ENCODE measurements at regions not wholly inside any gene's neighbourhood (a gene's known extent, or its start where the extent isn't known, plus 50 kb on each side); places are given as distances from the start of the nearest gene placed in this dataset.
"Not testable (repeated sequence)": the region's sequence is repeated elsewhere in the genome, so short reads cannot be mapped to it uniquely, and the experiment has no call there.

- no peak for TF ChIP-seq CTCF (IDR thresholded peaks at IDR 0.05; ENCODE audit: low read depth, low read length, missing control alignments)
- Histone ChIP-seq H3K36me3 (replicated peaks) (no peaks in the 10 kb centered on the region), H3K27me3 (replicated peaks) (no peaks in the 10 kb centered on the region), H3K4me3 (ENCODE audit: low read depth, low read length) (no peak overlapping the region), H3K27ac (no peak overlapping the region)
- in situ Hi-C loops (cut with HindIII; ENCODE audit: low pct_ligation_motif_present, low sequenced_read_pairs) = no loop called here
- DNase-seq = no peak
Measured at GRCh38 chr1:99371413-99371812, 107.1 kb downstream of the PLPPR4 start.

DNA sequence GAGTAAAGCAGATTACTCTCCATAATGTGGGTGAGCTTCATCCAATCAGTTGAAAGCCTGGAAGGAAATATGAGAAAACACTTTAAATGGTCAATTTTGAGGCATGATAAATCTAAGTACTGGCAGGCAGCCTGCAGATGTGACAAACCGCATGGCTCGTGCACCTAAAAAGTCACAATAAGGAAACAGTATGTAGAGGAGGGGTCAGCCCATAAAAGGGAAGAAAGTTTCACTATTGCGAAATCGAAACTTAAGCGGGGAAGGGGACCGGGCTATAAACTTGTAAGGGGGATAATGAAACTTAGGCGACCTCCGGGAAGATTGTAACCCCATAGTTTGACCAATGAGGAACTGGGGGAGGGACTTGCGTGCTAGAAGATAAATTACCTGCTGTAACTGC is 109.8 kb downstream of the PLPPR4 start:
- no peak overlapping the region for H3K27ac ChIP-seq
- H3K4me3 ChIP-seq (ENCODE audit: low read depth, low read length) = no peak overlapping the region
- DNase-seq = no peak
- no peaks in the 10 kb centered on the region for H3K27me3 ChIP-seq (replicated peaks)
- TF ChIP-seq CTCF (IDR thresholded peaks at IDR 0.05; ENCODE audit: low read depth, low read length, missing control alignments) = no peak
- H3K36me3 ChIP-seq (replicated peaks) = no peaks in the 10 kb centered on the region
- in situ Hi-C loops (cut with HindIII; ENCODE audit: low pct_ligation_motif_present, low sequenced_read_pairs) = no loop called here

DNA sequence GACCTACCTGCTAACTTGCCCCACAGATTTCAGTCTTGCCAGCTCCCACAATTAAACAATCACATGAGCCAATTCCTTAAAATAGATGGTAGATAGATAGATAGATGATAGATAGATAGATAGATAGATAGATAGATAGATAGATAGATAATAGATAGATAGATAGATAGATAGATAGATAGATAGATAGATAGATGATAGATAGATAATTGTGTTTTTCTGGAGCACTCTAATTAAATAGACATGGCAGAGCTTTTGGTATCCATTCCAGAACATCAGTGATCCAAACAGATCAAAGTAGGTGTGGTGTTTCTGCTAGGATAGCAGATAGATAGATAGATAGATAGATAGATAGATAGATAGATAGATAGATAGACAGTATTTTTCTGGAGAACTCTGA is 110.4 kb downstream of the PLPPR4 start:
- DNase-seq; H3K27ac ChIP-seq; in situ Hi-C loops (cut with HindIII; ENCODE audit: low pct_ligation_motif_present, low sequenced_read_pairs); H3K27me3 ChIP-seq (replicated peaks); H3K4me3 ChIP-seq (ENCODE audit: low read depth, low read length); H3K36me3 ChIP-seq (replicated peaks): not testable (repeated sequence)

GRCh38 chr1:99384021-99384420 is 119.7 kb downstream of the PLPPR4 start:
- no peak for TF ChIP-seq CTCF (IDR thresholded peaks at IDR 0.05; ENCODE audit: low read depth, low read length, missing control alignments)
- Histone ChIP-seq H3K4me3 (ENCODE audit: low read depth, low read length) (no peak overlapping the region), H3K27me3 (replicated peaks) (no peaks in the 10 kb centered on the region), H3K36me3 (replicated peaks) (no peaks in the 10 kb centered on the region), H3K27ac (no peak overlapping the region)
- no peak for DNase-seq
- in situ Hi-C loops (cut with HindIII; ENCODE audit: low pct_ligation_motif_present, low sequenced_read_pairs) = no loop called here

DNA sequence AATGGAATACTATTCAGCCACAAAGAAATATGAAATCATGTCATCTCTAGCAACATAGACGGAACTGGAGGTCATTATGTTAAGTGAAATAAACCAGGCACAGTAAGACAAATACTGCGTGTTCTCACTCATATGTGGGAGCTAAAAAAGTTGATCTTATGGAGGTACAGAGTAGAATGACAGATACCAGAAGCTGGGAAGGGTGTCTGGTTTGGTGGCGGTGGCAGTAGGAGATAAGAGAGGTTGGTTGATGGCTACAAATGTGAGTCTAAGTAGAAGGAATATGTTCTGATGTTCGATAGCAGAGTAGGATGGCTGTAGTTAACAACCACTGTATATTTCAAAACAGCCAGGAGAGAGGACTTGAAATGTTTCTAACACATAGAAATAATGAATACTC is 121.6 kb downstream of the PLPPR4 start:
- Histone ChIP-seq H3K36me3 (replicated peaks) (no peaks in the 10 kb centered on the region), H3K27me3 (replicated peaks) (no peaks in the 10 kb centered on the region), H3K4me3 (ENCODE audit: low read depth, low read length) (no peak overlapping the region), H3K27ac (no peak overlapping the region)
- no peak for DNase-seq
- in situ Hi-C loops (cut with HindIII; ENCODE audit: low pct_ligation_motif_present, low sequenced_read_pairs) = no loop called here
- TF ChIP-seq CTCF (IDR thresholded peaks at IDR 0.05; ENCODE audit: low read depth, low read length, missing control alignments) = no peak

GRCh38 chr1:99396389-99396788 is 132.1 kb downstream of the PLPPR4 start:
- no peak for TF ChIP-seq CTCF (IDR thresholded peaks at IDR 0.05; ENCODE audit: low read depth, low read length, missing control alignments)
- H3K27me3 ChIP-seq (replicated peaks) = no peaks in the 10 kb centered on the region
- in situ Hi-C loops (cut with HindIII; ENCODE audit: low pct_ligation_motif_present, low sequenced_read_pairs) = no loop called here

More at GRCh38 chr1:99396389-99396788, 132.1 kb downstream of the PLPPR4 start:
- no peak overlapping the region for H3K4me3 ChIP-seq (ENCODE audit: low read depth, low read length)
- H3K27ac ChIP-seq = no peak overlapping the region
- no peaks in the 10 kb centered on the region for H3K36me3 ChIP-seq (replicated peaks)
- DNase-seq = no peak
